HG03139 (cell line): ENCODE measurements at regions not wholly inside any gene's neighbourhood (a gene's known extent, or its start where the extent isn't known, plus 50 kb on each side); places are given as distances from the start of the nearest gene placed in this dataset.

Experiments
- ATAC-seq: cut with Tn5 transposase; IDR thresholded peaks from one replicate; pipeline ENCODE4 v1.9.1; 2021; ENCODE audit not compliant: unreplicated experiment

GRCh38 chr5:167507463-167508233 is 783.8 kb upstream of the WWC1 start:
- no peak for ATAC-seq

GRCh38 chr5:167509076-167509475 is 782.4 kb upstream of the WWC1 start:
- no peak for ATAC-seq

GRCh38 chr5:167511276-167511675 is 780.2 kb upstream of the WWC1 start:
- no peak for ATAC-seq

- no peak for ATAC-seq
Measured at GRCh38 chr5:167512111-167512510, 779.3 kb upstream of the WWC1 start.

DNA sequence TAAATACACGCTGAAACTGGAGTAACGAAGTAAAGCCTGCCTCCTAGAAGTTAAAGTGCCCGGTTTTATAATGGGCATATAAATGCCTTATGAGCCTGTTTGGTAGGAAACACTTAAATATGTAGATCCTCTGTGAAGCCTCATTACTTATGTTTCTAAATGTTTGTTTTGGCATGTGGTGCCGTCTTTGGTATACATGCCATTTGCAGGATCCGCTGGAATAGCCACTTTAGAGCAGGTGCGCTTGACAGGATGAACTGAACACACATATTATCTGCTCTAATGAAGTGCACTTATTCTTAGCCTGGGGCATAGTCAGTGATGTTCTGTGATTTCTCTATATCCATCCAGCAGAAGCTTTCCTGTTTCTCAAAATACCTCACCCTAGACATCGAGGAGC is 778.1 kb upstream of the WWC1 start:
- no peak for ATAC-seq

- ATAC-seq: no peak
Measured at GRCh38 chr5:167514461-167514860, 777.0 kb upstream of the WWC1 start.

DNA sequence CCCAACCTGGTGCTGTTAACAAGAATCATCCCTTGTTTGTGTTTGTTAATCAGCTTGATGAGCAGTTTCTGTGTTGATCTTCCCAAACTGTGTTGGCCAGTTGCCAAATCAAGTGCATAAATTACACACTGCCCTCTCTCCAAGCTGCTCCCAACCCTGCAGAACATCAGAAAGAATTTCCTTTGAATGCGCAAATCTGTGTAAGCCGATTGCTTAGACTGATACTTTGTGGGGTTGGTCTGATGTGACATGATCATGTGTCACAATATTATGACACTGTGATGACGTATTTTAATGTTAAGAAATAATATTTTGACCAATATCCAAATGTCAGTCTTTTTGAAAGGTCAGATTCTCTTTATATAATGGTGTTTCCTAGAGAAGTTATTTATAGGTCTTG is 766.4 kb upstream of the WWC1 start:
- ATAC-seq: no peak

- no peak for ATAC-seq
Measured at GRCh38 chr5:167528651-167529050, 762.8 kb upstream of the WWC1 start.

GRCh38 chr5:167530548-167530947 is 760.9 kb upstream of the WWC1 start:
- ATAC-seq: no peak

GRCh38 chr5:167533814-167534795 is 757.3 kb upstream of the WWC1 start:
- ATAC-seq: no peak

- no peak for ATAC-seq
Measured at GRCh38 chr5:167539747-167540146, 751.7 kb upstream of the WWC1 start.

DNA sequence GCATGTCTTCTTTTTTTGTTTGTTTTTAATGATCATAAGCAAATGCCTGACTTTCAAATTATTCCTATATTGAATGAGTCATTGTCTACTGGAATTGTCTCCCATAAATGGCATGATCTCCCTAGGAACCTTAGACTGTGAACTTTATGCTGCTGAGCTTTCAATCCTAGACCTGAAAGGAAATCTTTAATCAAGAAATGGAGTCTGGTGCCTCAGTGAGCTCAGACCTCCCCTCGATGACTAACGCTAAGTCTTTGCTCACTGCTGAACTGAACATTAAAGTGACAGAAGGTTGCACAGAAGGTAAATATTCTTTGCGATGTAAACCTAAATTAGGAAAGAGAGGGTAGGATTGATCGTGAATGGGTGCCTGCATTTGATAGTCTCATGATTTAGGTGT is 745.2 kb upstream of the WWC1 start:
- no peak for ATAC-seq

GRCh38 chr5:167552356-167552755 is 739.1 kb upstream of the WWC1 start:
- ATAC-seq: no peak

DNA sequence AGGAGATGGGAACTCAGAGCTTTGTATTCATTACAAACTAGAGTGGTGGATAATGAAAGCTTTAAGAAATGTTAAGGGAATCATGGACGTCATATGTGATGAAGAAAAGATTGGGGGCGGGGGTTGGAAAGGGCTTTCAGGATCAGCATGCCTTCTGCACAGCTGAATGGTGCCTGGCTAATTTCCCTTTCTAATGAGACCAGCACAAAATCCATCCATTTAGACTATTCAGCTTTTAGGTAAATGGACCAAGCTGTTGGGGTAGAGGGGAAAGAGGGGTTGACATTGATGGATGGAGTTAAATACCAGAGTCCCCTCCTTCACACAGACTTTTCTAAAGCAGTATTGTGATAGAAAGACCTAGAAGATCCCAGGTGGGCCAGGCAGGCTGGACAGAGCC is 737.9 kb upstream of the WWC1 start:
- no peak for ATAC-seq

DNA sequence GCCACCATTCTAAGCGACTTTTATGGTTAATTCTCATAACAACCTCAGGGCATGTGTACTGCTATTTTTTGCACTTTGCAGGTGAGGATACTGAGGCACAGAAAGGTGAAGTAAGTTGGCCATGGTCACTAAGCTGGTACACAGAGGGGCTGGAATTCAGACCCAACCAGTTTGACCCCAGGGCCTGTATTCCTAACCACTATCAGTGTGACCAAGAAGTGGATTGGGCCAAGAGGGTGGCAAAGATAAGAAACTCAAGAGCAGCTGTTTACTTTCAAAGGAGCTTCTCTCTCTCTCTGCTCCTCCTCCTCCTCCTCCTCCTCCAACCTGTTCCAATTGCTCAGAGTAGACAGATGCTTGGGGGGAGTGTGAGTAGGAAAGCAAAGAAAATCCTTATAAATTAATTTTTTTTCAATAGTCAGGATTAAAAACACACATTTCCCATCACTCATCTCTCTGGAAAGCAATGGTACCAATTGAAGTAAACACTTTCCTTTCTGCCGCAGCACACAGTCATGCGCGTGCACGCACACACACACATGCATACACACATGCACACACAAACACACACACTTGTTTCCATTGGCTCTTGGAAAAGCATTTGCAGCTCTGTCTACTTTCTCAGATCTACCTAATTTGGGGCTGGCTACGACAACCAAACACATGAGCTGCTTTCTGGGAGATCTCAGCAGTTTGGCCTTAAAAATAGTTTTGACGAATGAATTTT is 736.7 kb upstream of the WWC1 start:
- ATAC-seq: no peak

DNA sequence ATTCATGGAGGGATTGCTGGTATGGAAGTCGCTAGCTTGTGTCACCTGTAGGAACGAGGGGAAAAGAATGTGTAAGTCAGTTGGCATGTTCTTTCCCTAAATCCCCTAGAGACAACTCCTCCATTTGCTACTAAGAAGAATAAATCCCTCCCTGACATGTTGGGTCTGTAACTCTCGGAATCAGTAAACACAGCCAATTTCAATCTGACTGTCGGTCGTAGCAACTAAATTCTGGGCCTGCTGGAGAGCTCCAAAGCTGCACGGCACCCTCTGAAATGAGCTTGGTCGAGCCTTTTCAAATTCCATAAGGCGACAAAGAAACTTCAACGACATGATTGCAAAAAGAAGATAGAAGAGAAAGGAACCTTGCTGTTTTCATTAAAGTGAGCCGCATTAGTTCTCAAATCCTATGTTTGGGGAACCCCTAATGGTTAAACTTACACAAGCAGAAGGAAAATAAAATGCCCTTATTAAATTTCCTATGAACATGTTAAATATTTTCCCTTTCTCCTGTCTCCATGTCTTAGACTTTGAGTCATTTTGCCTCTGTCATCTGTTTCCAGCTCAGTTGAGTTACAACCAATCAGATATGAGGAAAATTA is 735.8 kb upstream of the WWC1 start:
- ATAC-seq: no peak

- ATAC-seq: no peak
Measured at GRCh38 chr5:167557359-167557758, 734.1 kb upstream of the WWC1 start.

DNA sequence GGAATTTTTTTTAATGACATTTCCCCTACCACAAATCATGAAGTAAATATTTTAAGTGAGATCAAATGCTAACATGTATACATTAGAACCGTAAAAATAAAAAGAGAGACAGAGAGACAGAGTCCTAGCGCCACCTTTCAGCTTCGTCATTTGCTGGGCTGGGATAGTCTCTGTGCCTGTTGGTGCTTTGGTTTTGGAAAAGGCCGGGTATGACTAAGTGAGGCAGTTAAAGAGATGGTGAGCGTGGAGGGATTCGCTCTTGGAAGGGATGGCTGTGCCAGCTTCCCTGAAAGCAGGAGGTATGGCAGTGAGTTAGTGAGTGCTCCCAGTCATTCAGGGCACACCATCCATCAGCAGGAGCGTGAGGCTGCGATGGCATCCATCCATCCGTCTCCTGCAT is 729.6 kb upstream of the WWC1 start:
- ATAC-seq: no peak

DNA sequence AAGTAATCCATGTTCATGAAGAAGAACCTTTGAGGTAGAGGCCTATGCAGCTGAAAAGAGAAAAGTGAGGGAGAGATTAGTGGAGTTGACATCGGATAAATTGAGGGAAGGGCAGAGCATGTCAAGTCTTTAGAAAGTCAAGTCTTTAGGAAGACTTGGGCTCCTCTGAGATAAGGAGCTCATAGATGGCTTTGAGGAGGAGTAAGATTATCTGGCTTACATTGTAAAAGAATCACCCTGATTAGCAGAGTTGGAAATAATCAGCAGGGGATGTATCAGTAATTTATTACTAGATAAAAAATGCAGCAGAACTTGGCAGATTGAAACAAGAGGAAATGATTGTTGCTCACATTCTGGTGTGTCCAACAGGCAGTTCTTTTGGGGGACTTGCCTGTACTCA is 727.2 kb upstream of the WWC1 start:
- no peak for ATAC-seq

- no peak for ATAC-seq
Measured at GRCh38 chr5:167565189-167565954, 726.1 kb upstream of the WWC1 start.
